GM12892 (cell line): ENCODE measurements at regions not wholly inside any gene's neighbourhood (a gene's known extent, or its start where the extent isn't known, plus 50 kb on each side); places are given as distances from the start of the nearest gene placed in this dataset.

Source experiments
- POLR2A ChIP-seq: IDR thresholded peaks from 2 replicates; pipeline ENCODE4 v1.6.1; 2011; ENCODE audit warnings: low read depth, low read length, control low read depth
- TAF1 ChIP-seq: IDR thresholded peaks from 2 replicates; pipeline ENCODE4 v1.6.1; 2011; ENCODE audit warnings: low read depth, mild to moderate bottlenecking, control low read depth, low read length, borderline replicate concordance

GRCh38 chr12:13772264-13772663, 209.1 kb downstream of the GRIN2B start:
- TF ChIP-seq POLR2A (no peak), TAF1 (no peak)
